ENCODE measurements at regions not wholly inside any gene's neighbourhood (a gene's known extent, or its start where the extent isn't known, plus 50 kb on each side); places are given as distances from the start of the nearest gene placed in this dataset.

- BruUV-seq (replicated peaks) = no TSS peak
- dilution Hi-C loops (cut with MboI; ENCODE audit: extremely low pct_ligation_motif_present, low sequenced_read_pairs) = no loop called here
- H3K79me2 ChIP-seq (ENCODE audit: control insufficient read depth, insufficient read depth, low read length) = no peaks in the 10 kb centered on the region
- no peak overlapping the region for H3K9ac ChIP-seq (replicated peaks; ENCODE audit: extremely low read depth, insufficient read depth, low read length)
- no peaks in the 10 kb centered on the region for H3K9me1 ChIP-seq (replicated peaks; ENCODE audit: control insufficient read depth, extremely low read depth, insufficient read depth, low read length)
- no peak overlapping the region for H3K27ac ChIP-seq (ENCODE audit: insufficient read depth, low read depth, low read length)
- H3K4me2 ChIP-seq (ENCODE audit: insufficient read depth, low read length) = no peak overlapping the region
- ChIA-PET POLR2A (no interaction called here), CTCF (no interaction called here)
- intact Hi-C loops (cut with micrococcal nuclease) = loop anchor here (5.0 kb wide), 1 partner anchor 223 kb away; no protein-coding TSS in a partner anchor
- TF ChIP-seq JUN (IDR thresholded peaks at IDR 0.05; ENCODE audit: borderline replicate concordance, insufficient read depth, insufficient read length, low read depth) (no peak), EZH2 (IDR thresholded peaks at IDR 0.05; ENCODE audit: borderline replicate concordance, low read depth, low read length, severe bottlenecking) (no peak), FOS (IDR thresholded peaks at IDR 0.05; ENCODE audit: borderline replicate concordance, insufficient read depth, low read length) (no peak), POLR2A (IDR thresholded peaks at IDR 0.05; ENCODE audit: low read depth, low read length) (no peak), GATA2 (IDR thresholded peaks at IDR 0.05; ENCODE audit: insufficient read depth, insufficient read length, low read depth, low read length) (no peak), CTCF (IDR thresholded peaks at IDR 0.05; ENCODE audit: extremely low read depth in 1 of 2, insufficient read depth in 1 of 2, low read depth in 1 of 2, low read length in 2 of 2) (no peak), MAX (IDR thresholded peaks at IDR 0.05; ENCODE audit: insufficient read depth, insufficient read length) (no peak), MYC (IDR thresholded peaks at IDR 0.05; ENCODE audit: low read depth, low read length) (no peak), POLR2AphosphoS5 (IDR thresholded peaks at IDR 0.05; ENCODE audit: insufficient read depth, low read depth, low read length) (no peak)
- no peaks in the 10 kb centered on the region for H3K9me3 ChIP-seq (replicated peaks; ENCODE audit: control insufficient read depth, insufficient read depth, low read length)
- H4K20me1 ChIP-seq (replicated peaks; ENCODE audit: control insufficient read depth, extremely low read depth, insufficient read depth, low read length) = no peaks in the 10 kb centered on the region
- DNase-seq (ENCODE audit: low read depth, low spot score) = no peak
- H3K4me3 ChIP-seq (replicated peaks in 1 of 3; ENCODE audit: insufficient read depth in 1 of 3, low read depth in 1 of 3, low read length in 3 of 3) = no peak overlapping the region
- H3K27me3 ChIP-seq (ENCODE audit: control insufficient read depth in 2 of 2, insufficient read depth in 2 of 2, low read length in 2 of 2) = no peaks in the 10 kb centered on the region
- no peak for FAIRE-seq
- no peaks in the 10 kb centered on the region for H3K4me1 ChIP-seq (ENCODE audit: control insufficient read depth, extremely low read depth, insufficient read depth, low read length)
- H2AFZ ChIP-seq (ENCODE audit: low read depth, low read length) = no peak overlapping the region
- no peaks in the 10 kb centered on the region for H3K36me3 ChIP-seq (ENCODE audit: control insufficient read depth in 2 of 2, extremely low read depth in 1 of 2, insufficient read depth in 2 of 2, low read length in 2 of 2)
These were observed 433.6 kb downstream of the RNF144B start for GRCh38 chr6:18820725-18821124.

Data from endothelial cell of umbilical vein (primary cell).